ENCODE measurements at regions not wholly inside any gene's neighbourhood (a gene's known extent, or its start where the extent isn't known, plus 50 kb on each side); places are given as distances from the start of the nearest gene placed in this dataset.
"Not testable (repeated sequence)": the region's sequence is repeated elsewhere in the genome, so short reads cannot be mapped to it uniquely, and the experiment has no call there.

- DNase-seq (ENCODE audit: low spot score) = no peak
These were observed 58.2 kb downstream of the TMEM270 start for GRCh38 chr7:73918926-73919693.

DNA sequence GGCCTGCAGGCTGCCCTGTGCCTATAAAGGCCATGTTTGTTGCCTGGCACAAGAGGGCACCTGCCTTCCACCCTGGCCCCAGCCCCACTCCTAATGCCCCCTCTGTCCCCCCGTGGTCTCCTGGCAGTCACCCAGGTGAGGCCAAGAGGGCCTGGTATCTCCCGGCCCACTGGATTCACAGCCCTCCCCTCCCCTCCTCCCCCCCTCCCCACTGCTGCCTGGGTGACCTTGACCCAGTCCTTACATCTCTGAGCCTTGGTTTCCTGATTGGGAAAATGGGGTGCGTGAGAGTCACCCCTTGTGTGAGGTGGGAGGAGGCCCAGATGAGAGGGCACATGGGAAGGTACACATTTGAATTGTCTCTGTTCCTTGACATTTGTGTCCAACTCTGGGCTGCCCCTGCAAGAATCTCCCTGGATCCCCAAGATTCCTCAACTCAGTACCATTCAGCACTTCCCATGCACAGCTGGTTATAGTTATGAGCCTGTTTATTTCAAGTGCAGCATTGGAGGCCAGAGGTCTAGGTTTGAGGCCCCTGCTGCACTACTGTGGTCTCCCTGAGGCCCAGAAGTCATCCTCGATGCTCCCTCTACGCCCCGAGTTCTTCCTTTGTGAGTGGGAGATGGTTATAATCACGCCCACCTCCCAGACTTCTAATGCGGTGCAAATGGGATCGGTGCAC, 58.9 kb downstream of the TMEM270 start:
- DNase-seq (ENCODE audit: low spot score) = no peak

- no peak for DNase-seq (ENCODE audit: low spot score)
These were observed 59.6 kb downstream of the TMEM270 start for GRCh38 chr7:73920406-73921134.

DNA sequence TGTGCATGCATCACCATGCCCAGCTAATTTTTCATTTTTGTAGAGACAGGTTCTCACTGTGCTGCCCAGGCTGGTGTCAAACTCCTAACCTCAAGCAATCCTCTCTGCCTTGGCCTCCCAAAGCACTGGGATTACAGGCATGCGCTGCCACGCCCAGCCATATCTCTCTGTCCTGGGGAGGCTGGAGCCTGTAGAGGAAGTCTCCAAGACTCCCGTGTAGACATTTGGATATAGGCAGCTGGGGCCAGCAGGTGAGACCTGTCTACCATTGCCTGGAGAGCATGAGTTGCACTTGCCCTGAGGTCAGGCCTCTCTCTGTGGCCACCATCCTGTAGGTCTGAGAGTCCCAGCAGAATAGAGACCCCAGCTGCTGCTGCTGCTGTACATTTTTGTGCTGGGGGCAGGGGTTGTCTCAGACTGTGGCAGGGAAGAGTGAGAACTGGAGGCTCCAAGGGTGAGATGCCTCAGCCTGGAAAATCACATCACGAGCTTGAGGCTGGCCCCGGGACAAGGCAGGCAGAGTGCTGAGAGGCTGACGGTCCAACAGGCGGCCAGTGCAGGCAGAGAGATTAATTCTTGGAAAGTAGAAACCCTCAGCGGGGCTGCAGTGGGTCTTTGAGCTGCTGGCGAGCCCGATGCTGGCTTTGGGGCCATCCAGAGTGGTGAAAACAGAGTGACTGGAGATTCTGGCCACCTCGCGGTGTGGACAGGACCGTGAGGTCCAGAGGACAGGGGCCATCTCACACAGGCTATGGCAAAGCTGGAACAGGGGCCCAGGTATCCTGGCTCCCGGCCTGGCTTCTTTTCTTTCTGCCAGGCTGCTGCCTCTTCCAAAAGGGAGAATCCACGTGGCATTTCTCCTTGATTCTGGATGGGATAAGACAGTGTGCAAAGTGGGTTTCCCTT, 60.9 kb downstream of the TMEM270 start:
- DNase-seq (ENCODE audit: low spot score) = no peak

DNA sequence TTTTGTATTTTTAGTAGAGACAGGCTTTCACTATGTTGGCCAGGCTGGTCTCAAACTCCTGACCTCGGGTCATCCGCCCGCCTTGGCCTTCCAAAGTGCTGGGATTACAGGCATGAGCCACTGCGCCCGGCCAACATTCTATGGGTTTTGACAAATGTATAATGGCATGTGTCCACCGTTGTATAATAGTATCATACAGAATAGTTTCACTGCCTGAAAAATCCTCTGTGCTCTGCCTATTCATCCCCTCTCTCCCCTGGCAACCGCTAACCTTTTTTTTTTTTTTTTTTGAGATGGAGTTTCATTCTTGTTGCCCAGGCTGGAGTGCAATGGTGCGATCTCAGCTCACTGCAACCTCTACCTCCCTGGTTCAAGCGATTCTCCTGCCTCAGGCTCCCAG, 67.7 kb downstream of the TMEM270 start:
- DNase-seq (ENCODE audit: low spot score) = not testable (repeated sequence)

- no peak for DNase-seq (ENCODE audit: low spot score)
These were observed 70.5 kb downstream of the TMEM270 start for GRCh38 chr7:73931502-73931901.

DNA sequence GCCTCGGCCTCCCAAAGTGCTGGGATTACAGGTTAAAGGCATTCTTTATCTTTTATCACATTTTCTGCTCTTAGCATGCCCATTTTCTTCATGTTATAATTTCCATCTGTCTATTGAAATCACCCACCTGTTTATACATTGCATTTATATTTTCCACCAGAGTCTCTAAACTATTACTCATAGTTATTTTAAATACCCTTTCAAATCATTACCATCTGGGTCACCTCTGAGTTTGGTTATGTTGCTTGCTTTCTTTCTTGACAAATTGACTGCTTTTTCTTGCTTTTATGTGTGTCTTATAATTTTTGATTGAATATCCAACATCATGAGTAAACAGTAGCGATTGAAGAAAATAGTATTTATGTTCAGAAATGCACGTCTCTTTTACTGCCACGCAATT, 71.4 kb downstream of the TMEM270 start:
- DNase-seq (ENCODE audit: low spot score) = no peak

DNA sequence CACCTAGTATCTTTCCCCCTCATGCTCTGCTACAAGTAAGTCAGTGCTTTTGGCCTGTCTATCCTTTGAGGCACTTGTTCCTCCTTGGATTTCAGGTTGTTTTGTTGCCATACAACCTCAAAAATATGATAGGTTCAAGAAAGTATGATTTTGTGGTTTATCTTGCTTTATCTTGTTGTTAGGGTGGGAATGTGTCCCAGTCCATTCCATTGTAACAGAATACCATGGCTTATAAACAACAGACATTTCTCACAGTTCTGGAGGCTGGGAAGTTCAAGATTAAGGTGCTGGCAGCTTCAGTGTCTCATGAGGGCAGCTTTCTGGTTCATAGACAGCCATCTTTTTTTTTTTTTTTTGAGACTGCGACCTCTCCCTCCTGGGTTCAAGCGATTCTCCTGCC, 72.1 kb downstream of the TMEM270 start:
- no peak for DNase-seq (ENCODE audit: low spot score)

GRCh38 chr7:73936967-73937366, 76.0 kb downstream of the TMEM270 start:
- peak; percentile 35 for DNase-seq (ENCODE audit: low spot score)

DNA sequence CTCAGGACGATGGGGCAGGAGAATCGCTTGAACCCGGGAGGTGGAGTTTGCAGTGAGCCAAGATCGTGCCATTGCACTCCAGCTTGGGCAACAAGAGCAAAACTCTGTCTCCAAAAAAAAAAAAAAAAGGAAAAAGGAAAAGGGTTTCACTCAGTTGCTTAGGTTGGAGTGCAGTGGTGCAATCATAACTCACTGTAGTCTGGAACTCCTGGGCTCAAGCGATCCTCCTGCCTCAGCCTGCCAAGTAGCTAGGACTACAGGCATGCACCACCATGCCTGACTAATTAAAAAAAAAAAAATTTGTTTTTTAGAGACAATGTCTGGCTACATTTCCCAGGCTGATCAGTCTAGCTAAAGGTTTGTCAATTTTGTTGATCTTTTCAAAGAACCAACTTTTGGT, 76.7 kb downstream of the TMEM270 start:
- DNase-seq (ENCODE audit: low spot score) = not testable (repeated sequence)

DNA sequence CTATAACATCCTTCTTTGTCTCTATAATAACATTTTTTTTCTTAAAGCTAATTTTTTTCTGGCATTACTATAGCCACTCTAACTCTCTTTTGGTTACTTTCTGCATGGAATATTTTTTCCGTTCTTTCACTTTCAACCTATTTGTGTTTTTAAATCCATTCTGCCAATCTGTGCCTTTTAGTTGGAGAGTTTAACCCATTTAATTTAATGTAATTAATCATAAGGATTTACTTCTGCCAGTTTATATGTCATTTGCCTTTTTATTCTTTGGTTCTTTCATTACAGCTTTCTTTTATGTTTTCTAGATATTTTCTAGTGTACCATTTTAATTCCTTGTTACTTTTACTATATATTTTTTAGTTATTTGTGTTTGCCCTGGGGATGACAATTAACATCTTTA, 78.6 kb downstream of the TMEM270 start:
- DNase-seq (ENCODE audit: low spot score) = no peak

GRCh38 chr7:73940701-73941238, 79.8 kb downstream of the TMEM270 start:
- DNase-seq (ENCODE audit: low spot score) = no peak

DNA sequence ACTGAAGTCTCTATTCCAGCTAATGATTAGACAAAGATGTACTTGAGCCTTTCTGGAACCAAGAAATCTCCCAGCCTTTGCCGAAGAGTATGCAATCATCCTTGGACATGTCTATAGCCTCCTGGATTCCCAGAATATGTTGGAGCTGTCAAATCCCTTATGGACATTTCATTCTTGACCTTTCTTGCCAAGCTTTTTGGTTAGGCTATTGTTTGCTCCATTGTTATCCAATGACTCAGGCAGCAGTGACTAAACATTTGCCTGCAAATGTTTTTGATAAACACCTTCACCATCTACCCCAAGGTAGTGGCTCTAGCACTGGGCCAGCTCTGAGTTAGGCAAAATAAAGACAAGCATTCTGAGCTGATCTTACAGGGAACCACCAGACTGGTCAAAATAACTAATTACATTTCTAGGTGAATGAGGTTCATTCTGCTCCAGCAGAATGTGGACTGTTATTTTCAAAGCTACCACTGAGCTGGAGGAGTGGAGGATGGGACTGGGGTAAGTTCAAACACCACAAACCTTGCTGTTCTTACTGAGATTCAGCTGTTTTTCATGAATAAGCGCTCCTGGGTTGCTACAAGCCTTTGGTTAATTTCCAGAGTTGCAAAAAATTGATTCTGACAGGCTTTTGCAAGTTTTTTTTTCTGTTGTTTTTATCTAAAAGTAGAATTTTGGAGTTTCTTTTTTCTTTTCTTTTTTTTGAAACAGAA, 81.0 kb downstream of the TMEM270 start:
- DNase-seq (ENCODE audit: low spot score) = peak; percentile 90

DNA sequence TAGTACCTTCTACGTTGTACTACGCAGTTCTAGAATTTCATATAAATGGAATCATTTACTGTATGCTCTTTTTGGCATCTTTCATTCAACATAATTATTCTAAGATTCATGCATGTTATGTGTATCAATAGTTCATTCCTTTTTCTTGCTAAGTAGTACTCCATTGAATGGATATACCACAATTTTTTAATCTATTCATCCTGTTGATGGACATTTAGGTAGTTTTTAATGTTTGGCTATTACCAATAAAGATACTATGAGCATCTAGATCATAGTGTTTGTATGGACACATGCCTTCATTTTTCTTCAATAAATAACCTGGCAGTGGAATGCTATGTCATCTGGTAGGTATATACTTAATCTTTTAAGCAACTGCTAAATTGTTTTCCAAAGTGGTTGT, 83.0 kb upstream of the ELN start:
- DNase-seq (ENCODE audit: low spot score) = no peak

- no peak for DNase-seq (ENCODE audit: low spot score)
These were observed 79.7 kb upstream of the ELN start for GRCh38 chr7:73948287-73948686.

DNA sequence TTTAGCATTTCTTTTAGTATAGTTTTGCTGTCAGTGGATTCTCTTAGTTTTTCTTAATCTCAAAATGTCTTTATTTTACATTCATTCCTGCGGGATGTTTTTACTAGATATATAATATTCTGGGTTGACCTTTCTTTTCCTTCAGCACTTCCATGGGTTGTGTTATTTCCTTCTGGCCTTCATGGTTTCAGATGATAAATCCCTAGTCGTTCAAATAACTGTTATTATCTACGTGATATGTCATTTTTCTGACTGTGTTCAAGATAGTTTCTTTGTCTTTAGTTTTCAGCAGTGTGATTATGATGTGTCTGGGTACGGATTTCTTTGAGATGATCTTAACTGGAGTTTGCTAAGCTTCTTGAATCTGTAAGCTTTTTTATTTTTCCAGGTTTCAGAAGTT, 75.7 kb upstream of the ELN start:
- no peak for DNase-seq (ENCODE audit: low spot score)

- DNase-seq (ENCODE audit: low spot score) = no peak
These were observed 73.8 kb upstream of the ELN start for GRCh38 chr7:73954181-73954580.

DNA sequence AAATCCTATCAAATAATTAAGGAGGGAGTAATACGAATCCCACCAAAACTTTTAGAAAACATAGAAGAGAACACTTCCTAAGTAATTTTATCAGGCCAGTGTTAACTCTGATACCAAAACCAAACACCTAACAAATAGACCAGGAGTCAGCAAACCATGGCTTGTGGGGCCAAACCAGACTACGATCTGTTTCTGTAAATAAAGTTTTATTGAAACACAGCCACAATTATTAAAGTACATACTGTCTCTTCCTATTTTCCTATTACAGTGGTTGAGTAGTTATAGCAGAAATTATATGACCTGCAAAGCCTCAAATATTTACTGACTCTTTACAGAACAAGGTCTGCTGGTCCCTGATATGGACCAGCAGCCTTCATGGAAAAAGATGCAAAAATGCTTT, 73.1 kb upstream of the ELN start:
- no peak for DNase-seq (ENCODE audit: low spot score)

DNA sequence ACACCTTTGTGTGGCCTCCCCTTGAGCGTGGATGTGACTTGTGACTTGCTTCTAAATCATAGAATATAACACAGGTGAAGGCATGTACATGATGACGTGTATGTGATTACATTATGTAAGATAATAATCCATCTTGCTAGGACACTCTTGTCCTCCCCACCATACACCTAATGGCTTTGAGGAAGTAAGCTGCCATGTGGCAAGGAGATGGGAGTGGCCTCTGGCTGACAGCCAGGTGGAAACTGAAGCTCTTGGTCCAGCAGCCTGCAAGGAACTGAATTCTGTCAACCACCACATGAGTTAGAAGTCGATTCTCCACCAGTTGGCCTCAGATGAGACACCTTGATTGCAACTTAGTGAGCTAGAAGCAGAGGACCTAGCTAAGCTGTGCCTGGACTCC, 67.4 kb upstream of the ELN start:
- DNase-seq (ENCODE audit: low spot score) = no peak

DNA sequence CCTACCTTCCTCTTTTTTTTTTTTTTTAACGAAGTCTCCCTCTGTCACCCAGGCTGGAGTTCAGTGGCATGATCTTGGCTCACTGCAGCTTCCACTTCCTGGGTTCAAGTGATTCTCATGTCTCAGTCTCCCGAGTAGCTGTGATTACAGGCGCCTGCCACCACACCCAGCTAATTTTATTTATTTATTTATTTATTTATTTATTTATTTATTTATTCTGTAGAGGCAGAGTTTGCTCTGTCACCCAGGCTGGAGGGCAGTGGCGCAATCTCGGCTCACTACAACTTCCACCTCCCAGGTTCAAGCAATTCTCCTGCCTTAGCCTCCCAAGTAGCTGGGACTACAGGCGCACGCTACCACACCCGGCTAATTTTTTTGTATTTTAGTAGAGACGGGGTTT, 66.0 kb upstream of the ELN start:
- not testable (repeated sequence) for DNase-seq (ENCODE audit: low spot score)

All from A172 (cell line).